Hepatocyte (in vitro differentiated cells): ENCODE measurements at regions not wholly inside any gene's neighbourhood (a gene's known extent, or its start where the extent isn't known, plus 50 kb on each side); places are given as distances from the start of the nearest gene placed in this dataset.

ENCODE experiments used
- DNase-seq: peaks from one replicate; pipeline ENCODE4 v3.0.0-alpha.2; 2016; ENCODE audit warnings: low spot score
- H2AFZ ChIP-seq: fragments of 200-600 bp; sonication (generic); 2 replicates; pipeline ENCODE4 v1.6.0; 2016; ENCODE audit warnings: antibody characterized with exemption, mild to moderate bottlenecking
- H3K27ac ChIP-seq: fragments of 200-600 bp; sonication (generic); 2 replicates; pipeline ENCODE4 v1.5.1; 2016; ENCODE audit warnings: mild to moderate bottlenecking
- H3K27me3 ChIP-seq: fragments of 200-600 bp; sonication (generic); 2 replicates; pipeline ENCODE4 v1.6.1; 2016
- H3K36me3 ChIP-seq: fragments of 200-600 bp; sonication (generic); replicated peaks from 2 replicates; pipeline ENCODE4 v1.5.1; 2016; ENCODE audit warnings: low read depth; ENCODE audit not compliant: insufficient read depth
- H3K4me1 ChIP-seq: fragments of 200-600 bp; sonication (generic); 2 replicates; pipeline ENCODE4 v1.5.1; 2016; ENCODE audit warnings: mild to moderate bottlenecking, moderate library complexity; ENCODE audit not compliant: insufficient read depth
- H3K4me2 ChIP-seq: fragments of 200-600 bp; sonication (generic); 2 replicates; pipeline ENCODE4 v1.6.0; 2016
- H3K4me3 ChIP-seq: fragments of 200-600 bp; sonication (generic); 2 replicates; pipeline ENCODE4 v1.5.1; 2016; ENCODE audit warnings: mild to moderate bottlenecking
- H3K79me2 ChIP-seq: fragments of 200-600 bp; sonication (generic); 2 replicates; pipeline ENCODE4 v1.6.0; 2017; ENCODE audit warnings: mild to moderate bottlenecking
- H3K9me2 ChIP-seq: fragments of 200-600 bp; sonication (generic); replicated peaks from 2 replicates; pipeline ENCODE4 v1.6.0; 2017; ENCODE audit warnings: mild to moderate bottlenecking; ENCODE audit not compliant: insufficient read depth
- H3K9me3 ChIP-seq: fragments of 200-600 bp; sonication (generic); 2 replicates; pipeline ENCODE4 v1.5.1; 2016; ENCODE audit warnings: low read depth, mild to moderate bottlenecking
- H4K20me1 ChIP-seq: fragments of 200-600 bp; sonication (generic); 2 replicates; pipeline ENCODE4 v1.6.0; 2016; ENCODE audit warnings: mild to moderate bottlenecking; ENCODE audit not compliant: insufficient read depth, poor library complexity, severe bottlenecking
- CTCF ChIP-seq: fragments of 200-600 bp; sonication (generic); IDR thresholded peaks from 2 replicates; pipeline ENCODE4 v1.5.1; 2016; ENCODE audit warnings: antibody characterized with exemption, mild to moderate bottlenecking; ENCODE audit not compliant: poor library complexity
- EZH2 ChIP-seq: fragments of 200-600 bp; sonication (generic); IDR thresholded peaks from 2 replicates; pipeline ENCODE4 v1.6.1; 2016; ENCODE audit warnings: antibody characterized with exemption, mild to moderate bottlenecking, borderline replicate concordance
- EZH2phosphoT487 ChIP-seq: fragments of 200-600 bp; sonication (generic); IDR thresholded peaks from one replicate; pipeline ENCODE4 v1.6.1; 2018; ENCODE audit warnings: antibody characterized with exemption, mild to moderate bottlenecking, low read depth, moderate library complexity; ENCODE audit not compliant: unreplicated experiment, severe bottlenecking
- WGBS: methylation state at CpG from one replicate; pipeline ENCODE4 v1.1.6; 2016; ENCODE audit warnings: low lambda C conversion rate; ENCODE audit errors: missing lambda C conversion rate; 5-methylcytosine and 5-hydroxymethylcytosine counted together

- H3K36me3 ChIP-seq: no peaks in the 10 kb centered on the region
- H3K4me2 ChIP-seq: no peak overlapping the region
- no peak for TF ChIP-seq EZH2phosphoT487
- TF ChIP-seq EZH2: no peak
- no peak for TF ChIP-seq CTCF
- WGBS: 71% methylated on average over 1 of the region's 1 CpG
- H4K20me1 ChIP-seq: no peaks in the 10 kb centered on the region
- no peaks in the 10 kb centered on the region for H3K27me3 ChIP-seq
- no peak overlapping the region for H2AFZ ChIP-seq
- H3K79me2 ChIP-seq: no peaks in the 10 kb centered on the region
- no peaks in the 10 kb centered on the region for H3K9me3 ChIP-seq
- no peaks in the 10 kb centered on the region for H3K9me2 ChIP-seq
- no peaks in the 10 kb centered on the region for H3K4me1 ChIP-seq
- no peak for DNase-seq
- H3K4me3 ChIP-seq: no peak overlapping the region
- H3K27ac ChIP-seq: no peak overlapping the region
Measured at GRCh38 chr15:88315221-88315878, 58.8 kb upstream of the NTRK3 start.

GRCh38 chr15:88312941-88313579 lies 56.5 kb upstream of the NTRK3 start:
- Histone ChIP-seq H3K9me2 (no peaks in the 10 kb centered on the region), H2AFZ (no peak overlapping the region), H3K27ac (no peak overlapping the region), H4K20me1 (no peaks in the 10 kb centered on the region), H3K27me3 (no peaks in the 10 kb centered on the region), H3K36me3 (no peaks in the 10 kb centered on the region), H3K79me2 (no peaks in the 10 kb centered on the region), H3K9me3 (no peaks in the 10 kb centered on the region), H3K4me1 (no peaks in the 10 kb centered on the region), H3K4me3 (no peak overlapping the region), H3K4me2 (no peak overlapping the region)
- 65% methylated on average over 7 of the region's 7 CpGs for WGBS
- DNase-seq: no peak
- TF ChIP-seq CTCF (no peak), EZH2 (no peak), EZH2phosphoT487 (no peak)

GRCh38 chr15:88309363-88309762 lies 52.8 kb upstream of the NTRK3 start:
- TF ChIP-seq CTCF: no peak
- TF ChIP-seq EZH2: no peak
- TF ChIP-seq EZH2phosphoT487: no peak

More at GRCh38 chr15:88309363-88309762, 52.8 kb upstream of the NTRK3 start:
- DNase-seq: no peak
- no peak overlapping the region for H3K4me3 ChIP-seq
- no peak overlapping the region for H3K4me2 ChIP-seq
- no peaks in the 10 kb centered on the region for H3K79me2 ChIP-seq
- WGBS: 70% methylated on average over 3 of the region's 3 CpGs
- no peak overlapping the region for H2AFZ ChIP-seq
- H3K4me1 ChIP-seq: no peaks in the 10 kb centered on the region
- H3K9me3 ChIP-seq: no peaks in the 10 kb centered on the region
- H3K9me2 ChIP-seq: no peaks in the 10 kb centered on the region
- no peaks in the 10 kb centered on the region for H4K20me1 ChIP-seq
- H3K27me3 ChIP-seq: no peaks in the 10 kb centered on the region
- no peaks in the 10 kb centered on the region for H3K36me3 ChIP-seq
- no peak overlapping the region for H3K27ac ChIP-seq
